H1 (cell line): ENCODE measurements at regions not wholly inside any gene's neighbourhood (a gene's known extent, or its start where the extent isn't known, plus 50 kb on each side); places are given as distances from the start of the nearest gene placed in this dataset.

Experiments used
- CTBP2 ChIP-seq: IDR thresholded peaks from 2 replicates; pipeline ENCODE4 v1.7.0; 2011; ENCODE audit warnings: borderline replicate concordance, mild to moderate bottlenecking, moderate library complexity, mixed read lengths, low read length; ENCODE audit not compliant: insufficient read depth, insufficient read length
- RNF2 ChIP-seq: fragments of 200-900, 300-1000 bp; sonication (generic); IDR thresholded peaks from 2 replicates; pipeline ENCODE4 v1.7.1; 2016; ENCODE audit warnings: borderline replicate concordance, low read depth, mild to moderate bottlenecking, antibody characterized with exemption, low read length; ENCODE audit not compliant: poor library complexity, severe bottlenecking; ENCODE audit errors: missing control alignments
- USF2 ChIP-seq: IDR thresholded peaks from 2 replicates; pipeline ENCODE4 v1.6.1; 2011; ENCODE audit warnings: low read length, improper control_type of control experiment

GRCh38 chr3:182005701-182006100 lies 294.0 kb downstream of the SOX2 start (continued):
- TF ChIP-seq RNF2 (no peak), CTBP2 (no peak), USF2 (no peak)
- TF ChIP-seq, all 59 proteins: peak for 0
